Osteoblast (primary cell): ENCODE measurements at regions not wholly inside any gene's neighbourhood (a gene's known extent, or its start where the extent isn't known, plus 50 kb on each side); places are given as distances from the start of the nearest gene placed in this dataset.

Source experiments
- DNase-seq: peaks from one replicate; pipeline ENCODE4 v3.0.0; 2011; ENCODE audit warnings: low spot score, mixed read lengths; ENCODE audit not compliant: insufficient read length; ENCODE audit errors: missing footprints
- H2AFZ ChIP-seq: 2 replicates; pipeline ENCODE4 v1.6.0; 2011; ENCODE audit warnings: mild to moderate bottlenecking, low read length
- H3K27ac ChIP-seq: 2 replicates; pipeline ENCODE4 v1.5.1; 2011; ENCODE audit warnings: mild to moderate bottlenecking, low read depth, low read length, moderate library complexity
- H3K27me3 ChIP-seq: 2 replicates; pipeline ENCODE4 v1.6.0; 2012; ENCODE audit warnings: mild to moderate bottlenecking, control low read depth, inconsistent platforms, low read length, moderate library complexity; ENCODE audit not compliant: insufficient read depth
- H3K36me3 ChIP-seq: 2 replicates; pipeline ENCODE4 v1.5.1; 2011; ENCODE audit warnings: mild to moderate bottlenecking, low read length, control low read depth, moderate library complexity; ENCODE audit not compliant: insufficient read depth
- H3K4me1 ChIP-seq: 2 replicates; pipeline ENCODE4 v1.5.1; 2011; ENCODE audit warnings: mild to moderate bottlenecking, low read length, control low read depth, moderate library complexity; ENCODE audit not compliant: insufficient read depth
- H3K4me2 ChIP-seq: 2 replicates; pipeline ENCODE4 v1.6.0; 2011; ENCODE audit warnings: mild to moderate bottlenecking, low read length; ENCODE audit not compliant: insufficient read depth
- H3K4me3 ChIP-seq: fragments of 200-600 bp; sonication (generic); 3 replicates; pipeline ENCODE4 v1.5.1; 2012; ENCODE audit warnings: mild to moderate bottlenecking, low read length, inconsistent platforms; ENCODE audit not compliant: insufficient read depth
- H3K79me2 ChIP-seq: 2 replicates; pipeline ENCODE4 v1.6.0; 2012; ENCODE audit warnings: mild to moderate bottlenecking, low read length, control low read depth, inconsistent platforms; ENCODE audit not compliant: insufficient read depth
- H3K9me3 ChIP-seq: 2 replicates; pipeline ENCODE4 v1.5.1; 2011; ENCODE audit warnings: low read depth, low read length, control low read depth
- H4K20me1 ChIP-seq: 2 replicates; pipeline ENCODE4 v1.6.0; 2012; ENCODE audit warnings: mild to moderate bottlenecking, low read length, control low read depth; ENCODE audit not compliant: insufficient read depth
- TF ChIP-seq, protein P1 (sequence below): IDR thresholded peaks from 2 replicates; pipeline ENCODE4 v1.5.1; 2011; ENCODE audit warnings: mild to moderate bottlenecking, low read depth, low read length, moderate library complexity; ENCODE audit errors: extremely low read depth

DNA sequence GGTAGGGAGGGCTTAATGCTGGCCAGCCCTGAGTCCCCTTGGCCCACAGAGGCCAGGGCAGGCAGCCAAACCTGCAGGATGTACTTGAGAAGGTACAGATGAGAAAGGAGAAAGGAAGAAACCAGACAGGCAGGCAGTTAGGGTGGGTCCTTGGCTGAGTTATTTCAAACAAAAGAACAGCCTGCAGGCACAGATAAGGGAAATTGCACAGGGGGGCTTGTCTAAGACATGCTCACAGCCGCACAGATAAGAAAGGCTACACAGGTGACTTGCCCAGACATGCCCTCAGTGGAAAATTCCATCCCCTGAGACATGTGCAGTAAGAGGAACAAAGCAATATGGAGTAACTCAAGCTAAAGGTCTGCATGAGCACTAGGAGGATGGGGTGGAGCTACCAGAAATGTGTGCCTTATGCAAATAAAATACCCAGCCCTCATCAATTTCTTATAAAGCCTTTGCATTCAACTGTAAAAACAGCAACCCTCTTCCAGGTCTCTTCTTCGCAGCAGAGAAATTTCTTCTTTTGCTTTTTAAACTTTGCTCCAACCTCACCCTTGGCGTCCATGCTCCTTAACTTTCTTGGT is 158.2 kb upstream of the RGS6 start:
- Histone ChIP-seq H3K4me1 (no peaks in the 10 kb centered on the region), H3K4me2 (no peak overlapping the region), H3K79me2 (no peaks in the 10 kb centered on the region), H3K27me3 (no peaks in the 10 kb centered on the region), H3K4me3 (no peak overlapping the region), H3K27ac (no peak overlapping the region), H2AFZ (no peak overlapping the region), H3K9me3 (no peaks in the 10 kb centered on the region), H3K36me3 (no peaks in the 10 kb centered on the region), H4K20me1 (no peaks in the 10 kb centered on the region)
- TF ChIP-seq, protein P1, sequence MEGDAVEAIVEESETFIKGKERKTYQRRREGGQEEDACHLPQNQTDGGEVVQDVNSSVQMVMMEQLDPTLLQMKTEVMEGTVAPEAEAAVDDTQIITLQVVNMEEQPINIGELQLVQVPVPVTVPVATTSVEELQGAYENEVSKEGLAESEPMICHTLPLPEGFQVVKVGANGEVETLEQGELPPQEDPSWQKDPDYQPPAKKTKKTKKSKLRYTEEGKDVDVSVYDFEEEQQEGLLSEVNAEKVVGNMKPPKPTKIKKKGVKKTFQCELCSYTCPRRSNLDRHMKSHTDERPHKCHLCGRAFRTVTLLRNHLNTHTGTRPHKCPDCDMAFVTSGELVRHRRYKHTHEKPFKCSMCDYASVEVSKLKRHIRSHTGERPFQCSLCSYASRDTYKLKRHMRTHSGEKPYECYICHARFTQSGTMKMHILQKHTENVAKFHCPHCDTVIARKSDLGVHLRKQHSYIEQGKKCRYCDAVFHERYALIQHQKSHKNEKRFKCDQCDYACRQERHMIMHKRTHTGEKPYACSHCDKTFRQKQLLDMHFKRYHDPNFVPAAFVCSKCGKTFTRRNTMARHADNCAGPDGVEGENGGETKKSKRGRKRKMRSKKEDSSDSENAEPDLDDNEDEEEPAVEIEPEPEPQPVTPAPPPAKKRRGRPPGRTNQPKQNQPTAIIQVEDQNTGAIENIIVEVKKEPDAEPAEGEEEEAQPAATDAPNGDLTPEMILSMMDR, result no peak
- no peak for DNase-seq

DNA sequence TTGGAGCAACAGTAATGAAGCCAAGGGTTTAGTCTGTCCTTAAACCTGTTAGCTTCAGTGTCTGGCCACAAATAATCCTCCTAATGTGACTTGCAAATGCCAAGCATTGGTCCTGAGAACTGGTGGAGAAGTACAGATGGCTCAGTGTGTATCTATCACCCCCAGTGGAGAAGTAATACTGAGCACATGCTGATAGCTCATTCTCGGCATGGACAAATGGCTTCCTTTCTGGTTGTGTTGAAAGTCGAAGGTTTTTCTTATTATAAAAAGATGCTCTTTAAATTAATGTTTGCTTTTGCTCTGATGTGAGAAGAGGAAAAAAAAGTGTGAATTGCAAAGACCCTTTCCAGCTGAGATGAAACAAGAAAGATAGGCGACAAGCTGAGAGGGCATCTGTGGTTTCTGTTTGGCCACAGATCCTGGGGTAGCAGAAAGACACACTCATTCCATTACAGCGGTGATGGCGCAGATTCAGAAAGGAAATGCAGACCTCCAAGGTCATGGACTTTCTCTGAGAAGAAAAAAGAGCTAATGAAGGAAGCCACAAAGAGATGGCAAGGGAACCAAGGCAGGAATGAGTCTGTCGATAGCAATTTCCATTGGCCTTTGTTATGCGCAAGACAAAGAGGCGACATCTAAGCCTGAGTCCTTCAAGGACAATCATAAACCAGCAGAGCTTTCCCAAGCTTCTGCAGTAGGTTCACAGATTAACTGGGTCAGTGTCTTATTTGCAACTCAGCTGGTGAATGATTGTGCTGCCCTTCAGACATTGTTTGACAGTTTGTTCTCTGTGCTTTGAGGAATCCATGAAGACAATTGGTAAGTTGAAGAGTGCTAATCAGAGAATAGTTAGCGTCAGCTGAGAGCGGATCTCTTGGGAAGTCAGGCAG is 155.5 kb upstream of the RGS6 start:
- H3K4me3 ChIP-seq, result no peak overlapping the region
- no peaks in the 10 kb centered on the region for H3K36me3 ChIP-seq
- no peak overlapping the region for H3K27ac ChIP-seq
- no peaks in the 10 kb centered on the region for H3K9me3 ChIP-seq
- TF ChIP-seq, protein P1, result no peak
- no peaks in the 10 kb centered on the region for H3K79me2 ChIP-seq
- H3K27me3 ChIP-seq, result no peaks in the 10 kb centered on the region
- H3K4me1 ChIP-seq, result no peaks in the 10 kb centered on the region
- H2AFZ ChIP-seq, result no peak overlapping the region
- H3K4me2 ChIP-seq, result no peak overlapping the region
- H4K20me1 ChIP-seq, result no peaks in the 10 kb centered on the region
- peak; percentile 58 for DNase-seq

DNA sequence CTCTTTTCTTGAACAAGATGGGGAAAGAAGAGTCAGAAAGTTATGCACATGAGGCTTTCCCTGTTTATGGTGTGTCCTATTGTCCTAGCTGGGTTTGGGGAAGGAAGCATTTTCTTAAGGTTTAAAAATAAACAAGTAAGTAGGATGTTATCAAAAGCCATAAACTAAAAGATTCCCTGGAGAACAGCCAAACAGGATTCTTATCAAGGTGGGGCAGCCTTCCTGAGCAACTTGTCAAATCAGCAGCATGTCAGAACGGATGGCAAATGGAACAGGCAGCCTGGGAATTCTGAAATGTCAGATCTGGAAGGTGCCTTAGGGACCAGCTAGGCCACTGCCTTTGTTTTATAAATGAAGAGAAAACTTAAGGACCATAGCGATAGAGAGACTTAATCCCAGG is 152.2 kb upstream of the RGS6 start:
- Histone ChIP-seq H3K4me2 (no peak overlapping the region), H3K4me1 (no peaks in the 10 kb centered on the region)
- DNase-seq, result no peak

DNA sequence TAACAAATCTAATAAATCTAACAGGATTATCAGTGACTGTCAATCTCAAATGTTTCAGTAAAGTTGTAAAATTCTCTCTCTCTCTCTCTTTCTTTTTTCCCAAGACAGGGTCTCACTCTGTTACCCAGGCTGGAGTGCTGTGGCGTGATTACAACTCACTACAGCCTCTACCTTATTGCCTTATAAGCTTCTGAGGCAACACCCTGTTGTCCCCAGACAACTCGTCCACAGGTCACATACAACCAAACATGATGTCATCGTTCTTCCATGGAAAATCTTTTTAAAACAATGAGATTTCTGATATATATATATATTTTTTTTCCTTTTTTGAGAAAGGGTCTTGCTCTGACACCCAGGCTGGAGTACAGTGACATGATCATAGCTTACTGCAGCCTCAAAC is 151.4 kb upstream of the RGS6 start:
- TF ChIP-seq, protein P1, result no peak
- Histone ChIP-seq H3K9me3 (no peaks in the 10 kb centered on the region), H3K4me3 (no peak overlapping the region), H3K4me1 (no peaks in the 10 kb centered on the region), H3K36me3 (no peaks in the 10 kb centered on the region), H3K27ac (no peak overlapping the region), H4K20me1 (no peaks in the 10 kb centered on the region), H3K79me2 (no peaks in the 10 kb centered on the region), H2AFZ (no peak overlapping the region), H3K27me3 (no peaks in the 10 kb centered on the region), H3K4me2 (no peak overlapping the region)
- no peak for DNase-seq

More for the DNA sequence above, 152.2 kb upstream of the RGS6 start:
- TF ChIP-seq, protein P1, result no peak
- no peaks in the 10 kb centered on the region for H3K27me3 ChIP-seq
- H3K36me3 ChIP-seq, result no peaks in the 10 kb centered on the region
- no peaks in the 10 kb centered on the region for H3K79me2 ChIP-seq
- H3K4me3 ChIP-seq, result no peak overlapping the region
- no peak overlapping the region for H2AFZ ChIP-seq
- no peak overlapping the region for H3K27ac ChIP-seq
- H4K20me1 ChIP-seq, result no peaks in the 10 kb centered on the region
- no peaks in the 10 kb centered on the region for H3K9me3 ChIP-seq
